C4-2B (cell line): ENCODE measurements at regions not wholly inside any gene's neighbourhood (a gene's known extent, or its start where the extent isn't known, plus 50 kb on each side); places are given as distances from the start of the nearest gene placed in this dataset.

Experiments used
- H3K27ac ChIP-seq: fragments of 450-650 bp; 2 replicates; pipeline ENCODE4 v1.5.1; 2017
- ZFX ChIP-seq: fragments of 450-650 bp; IDR thresholded peaks from 2 replicates; pipeline ENCODE4 v1.6.1; 2017
- TF ChIP-seq, protein P1 (sequence below): fragments of 450-650 bp; conservative IDR thresholded peaks from 2 replicates; pipeline ENCODE4 v1.5.1; 2017; ENCODE audit warnings: mild to moderate bottlenecking

DNA sequence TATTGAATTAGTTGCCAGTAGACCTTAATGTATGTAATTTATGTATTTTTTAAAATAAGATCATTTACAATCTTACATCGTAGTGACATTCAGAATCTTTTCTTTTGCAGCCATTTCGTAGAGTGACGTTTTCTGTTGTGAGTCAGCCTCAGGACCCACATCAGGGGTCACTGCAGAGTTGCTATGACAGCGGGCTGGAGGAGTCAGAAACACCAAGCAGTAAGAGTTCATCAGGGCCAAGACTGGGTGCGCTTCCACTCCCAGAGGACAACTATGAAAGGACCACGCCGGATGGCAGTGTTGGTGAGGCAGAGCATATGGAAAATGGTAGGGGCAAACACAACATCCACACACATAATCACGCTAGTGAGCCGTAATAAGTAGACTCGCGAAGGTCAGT, 199.9 kb downstream of the PCDH7 start:
- H3K27ac ChIP-seq, result no peak overlapping the region

DNA sequence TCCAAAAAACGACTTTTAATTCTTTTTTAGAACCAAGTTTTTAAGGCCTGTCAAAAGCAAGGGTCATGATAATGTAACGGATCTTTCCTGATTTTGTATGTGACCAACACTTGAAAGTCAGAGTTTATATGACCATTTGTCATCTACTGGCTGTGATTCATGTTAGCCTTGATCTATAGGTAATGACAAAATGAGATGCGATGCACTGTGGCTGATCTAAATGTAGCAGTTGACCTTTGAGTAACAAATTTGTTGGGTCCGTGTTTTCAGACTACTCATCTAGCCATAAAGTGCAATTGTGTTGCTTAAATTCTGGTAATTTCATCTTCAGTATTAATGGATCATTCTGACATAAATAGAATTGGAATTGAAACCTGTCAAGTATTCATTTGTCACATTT, 202.5 kb downstream of the PCDH7 start:
- no peak overlapping the region for H3K27ac ChIP-seq
- no peak for TF ChIP-seq ZFX

More for the DNA sequence above, 199.9 kb downstream of the PCDH7 start:
- TF ChIP-seq ZFX, result no peak
- TF ChIP-seq, protein P1, sequence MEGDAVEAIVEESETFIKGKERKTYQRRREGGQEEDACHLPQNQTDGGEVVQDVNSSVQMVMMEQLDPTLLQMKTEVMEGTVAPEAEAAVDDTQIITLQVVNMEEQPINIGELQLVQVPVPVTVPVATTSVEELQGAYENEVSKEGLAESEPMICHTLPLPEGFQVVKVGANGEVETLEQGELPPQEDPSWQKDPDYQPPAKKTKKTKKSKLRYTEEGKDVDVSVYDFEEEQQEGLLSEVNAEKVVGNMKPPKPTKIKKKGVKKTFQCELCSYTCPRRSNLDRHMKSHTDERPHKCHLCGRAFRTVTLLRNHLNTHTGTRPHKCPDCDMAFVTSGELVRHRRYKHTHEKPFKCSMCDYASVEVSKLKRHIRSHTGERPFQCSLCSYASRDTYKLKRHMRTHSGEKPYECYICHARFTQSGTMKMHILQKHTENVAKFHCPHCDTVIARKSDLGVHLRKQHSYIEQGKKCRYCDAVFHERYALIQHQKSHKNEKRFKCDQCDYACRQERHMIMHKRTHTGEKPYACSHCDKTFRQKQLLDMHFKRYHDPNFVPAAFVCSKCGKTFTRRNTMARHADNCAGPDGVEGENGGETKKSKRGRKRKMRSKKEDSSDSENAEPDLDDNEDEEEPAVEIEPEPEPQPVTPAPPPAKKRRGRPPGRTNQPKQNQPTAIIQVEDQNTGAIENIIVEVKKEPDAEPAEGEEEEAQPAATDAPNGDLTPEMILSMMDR, result no peak

DNA sequence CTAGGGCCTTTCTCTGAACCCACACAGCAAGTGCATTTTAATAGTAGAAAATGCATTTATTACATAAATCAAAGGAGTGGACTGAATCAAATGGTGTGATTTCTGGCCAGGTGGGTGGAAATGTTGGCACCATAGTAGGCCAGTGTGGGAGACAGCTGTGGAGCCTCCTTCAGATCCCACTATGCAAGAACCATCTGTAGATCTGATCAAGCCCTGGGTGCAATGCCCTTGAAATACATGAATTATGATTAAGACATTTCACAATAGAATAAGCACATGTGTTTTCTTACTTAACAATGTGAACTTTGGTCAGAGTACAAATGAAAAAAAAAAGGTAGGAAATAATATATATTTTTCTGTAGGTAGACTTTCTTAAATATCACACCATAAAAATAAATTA, 204.3 kb downstream of the PCDH7 start:
- TF ChIP-seq ZFX, result no peak
- TF ChIP-seq, protein P1, result no peak
- no peak overlapping the region for H3K27ac ChIP-seq

DNA sequence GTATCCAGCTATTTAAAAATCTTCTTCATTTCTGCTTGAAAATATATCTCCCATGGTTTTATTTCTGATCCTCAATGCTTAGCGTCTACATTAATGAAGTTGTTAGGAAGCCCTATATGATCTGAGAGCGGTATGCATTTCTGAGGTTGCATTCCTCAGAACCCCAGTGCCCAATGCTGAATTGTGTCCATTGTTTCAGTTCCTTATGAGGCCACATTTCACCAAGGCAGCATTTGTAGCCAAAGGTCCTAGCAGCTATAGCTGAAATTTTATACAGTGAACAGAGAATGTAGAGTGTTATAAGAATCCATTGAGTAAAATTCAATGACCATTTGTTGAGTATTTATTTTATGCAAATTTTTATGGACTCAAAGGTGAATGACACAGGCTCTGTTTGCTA, 209.5 kb downstream of the PCDH7 start:
- H3K27ac ChIP-seq, result no peak overlapping the region
- TF ChIP-seq ZFX, result no peak
- TF ChIP-seq, protein P1, result no peak

DNA sequence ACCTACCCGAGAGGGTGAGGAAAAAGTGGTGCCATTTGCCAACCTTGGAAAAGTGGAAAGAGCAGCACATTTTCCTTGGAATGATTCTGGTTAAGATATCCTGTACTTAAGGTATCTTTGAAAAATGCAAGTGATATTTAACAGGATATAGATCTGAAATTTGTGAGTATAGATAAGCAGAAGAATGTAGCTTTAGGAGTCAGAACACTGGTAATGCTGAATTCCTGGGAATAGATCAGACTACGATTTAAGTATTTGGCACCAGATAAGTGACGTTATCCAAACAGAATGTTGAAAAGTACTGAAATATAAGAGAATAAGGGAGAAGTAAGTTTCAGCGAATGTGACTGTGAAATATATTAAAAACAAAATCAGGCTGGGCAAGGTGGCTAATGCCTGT, 210.1 kb downstream of the PCDH7 start:
- no peak for TF ChIP-seq ZFX
- TF ChIP-seq, protein P1, result no peak
- no peak overlapping the region for H3K27ac ChIP-seq

DNA sequence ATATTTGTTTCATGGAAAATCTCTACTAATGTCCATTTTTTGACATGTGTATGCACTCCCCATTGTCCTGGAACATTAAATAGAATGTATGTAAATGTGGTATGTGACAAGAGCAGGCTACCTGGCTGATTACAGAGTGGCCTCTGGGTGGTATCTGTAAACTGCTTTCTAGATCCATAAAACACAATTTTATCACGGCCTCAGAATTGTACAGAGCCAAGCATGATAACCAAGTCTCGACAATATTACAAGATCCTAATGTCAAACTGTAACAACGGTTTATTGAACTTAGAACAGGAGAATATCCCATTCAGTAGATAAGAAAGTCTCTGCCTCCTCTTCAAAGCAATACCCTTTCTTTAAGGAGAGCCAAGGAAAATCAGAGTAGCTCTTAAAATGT, 212.4 kb downstream of the PCDH7 start:
- no peak for TF ChIP-seq ZFX
- TF ChIP-seq, protein P1, result no peak
- H3K27ac ChIP-seq, result no peak overlapping the region

DNA sequence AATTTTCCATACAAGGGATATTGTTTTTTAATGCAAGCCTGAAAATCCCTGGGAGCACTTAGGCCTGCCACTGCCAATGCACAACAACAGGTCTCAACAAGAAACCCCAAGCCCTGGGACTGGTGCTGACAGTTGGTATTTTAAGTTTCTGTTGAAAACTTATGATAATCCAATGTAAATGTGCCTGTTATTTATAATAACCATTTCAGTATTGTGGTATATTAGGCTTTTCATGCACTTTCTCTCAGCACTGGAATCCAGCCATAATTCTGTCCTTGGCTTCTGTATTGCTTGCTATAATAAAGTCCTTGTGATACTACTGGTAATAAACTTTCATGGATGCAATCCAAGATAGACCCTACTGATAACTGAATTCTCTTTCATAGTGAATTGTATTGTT, 218.9 kb downstream of the PCDH7 start:
- TF ChIP-seq, protein P1, result no peak
- no peak for TF ChIP-seq ZFX
- no peak overlapping the region for H3K27ac ChIP-seq

DNA sequence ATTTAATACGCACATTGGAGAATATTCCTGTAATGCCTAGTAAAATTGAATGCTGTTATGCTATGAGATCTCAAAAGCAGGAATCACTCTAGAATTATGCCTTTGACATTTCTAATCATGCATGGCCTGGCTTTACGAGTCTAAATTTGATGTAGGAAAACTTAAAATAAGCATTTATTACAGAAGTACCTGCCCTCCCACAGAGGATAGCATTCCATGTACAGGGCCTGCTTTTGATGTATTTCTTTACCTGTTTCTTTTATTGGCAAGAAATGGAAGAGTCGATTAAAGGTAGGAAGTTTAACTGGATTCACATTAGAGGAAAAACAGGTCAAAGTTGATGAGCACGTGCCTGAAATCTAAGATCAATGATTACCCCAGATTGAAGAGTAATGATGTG, 219.5 kb downstream of the PCDH7 start:
- H3K27ac ChIP-seq, result no peak overlapping the region
- TF ChIP-seq, protein P1, result no peak
- no peak for TF ChIP-seq ZFX
